WTC11 (cell line): ENCODE measurements at regions not wholly inside any gene's neighbourhood (a gene's known extent, or its start where the extent isn't known, plus 50 kb on each side); places are given as distances from the start of the nearest gene placed in this dataset.

Experiments used
- ATAC-seq: fragments of 200-7000 bp; cut with Tn5 transposase; 2 replicates; pipeline ENCODE4 v1.10.0; 2021; ENCODE audit warnings: mild to moderate bottlenecking, moderate library complexity
- CTCF ChIA-PET: fragments of 300-600 bp; sonication (Branson Sonifier 250); formaldehyde crosslinking; loops from one replicate; lab custom pipeline; 2021; ENCODE audit warnings: antibody characterized with exemption; lab: Charles Lee
- POLR2A ChIA-PET: fragments of 350-600 bp; sonication (Branson Sonifier 250); formaldehyde crosslinking; loops from one replicate; lab custom pipeline; 2021; ENCODE audit warnings: antibody characterized with exemption; lab: Charles Lee
- DNase-seq: peaks from one replicate; pipeline ENCODE4 v3.0.0; 2021; ENCODE audit warnings: low spot score
- H3K27ac Mint-ChIP-seq: 2 replicates; pipeline ENCODE4 v1.8.0; 2021; ENCODE audit warnings: mixed read lengths
- H3K27me3 Mint-ChIP-seq: 2 replicates; pipeline ENCODE4 v1.8.0; 2021; ENCODE audit warnings: low read depth, mild to moderate bottlenecking, moderate library complexity, mixed read lengths
- H3K36me3 Mint-ChIP-seq: 2 replicates; pipeline ENCODE4 v1.8.0; 2021; ENCODE audit warnings: mixed read lengths
- H3K4me1 Mint-ChIP-seq: 2 replicates; pipeline ENCODE4 v1.8.0; 2022; ENCODE audit warnings: mixed read lengths
- H3K4me3 Mint-ChIP-seq: 2 replicates; pipeline ENCODE4 v1.8.0; 2021; ENCODE audit warnings: mild to moderate bottlenecking, moderate library complexity, mixed read lengths
- H3K9me3 Mint-ChIP-seq: 2 replicates; pipeline ENCODE4 v1.8.0; 2021; ENCODE audit warnings: mixed read lengths
- JAZF1 ChIP-seq: fragments of 250-450 bp; sonication (Bioruptor Pico); IDR thresholded peaks from 2 replicates; pipeline ENCODE4 v1.9.0; 2021; ENCODE audit warnings: moderate library complexity, mild to moderate bottlenecking, inconsistent platforms
- JUN ChIP-seq: sonication (generic); formaldehyde crosslinking; IDR thresholded peaks from 2 replicates; pipeline ENCODE4 v1.8.0; 2023; ENCODE audit warnings: mild to moderate bottlenecking, missing genetic modification reagents
- KAT7 ChIP-seq: sonication (generic); formaldehyde crosslinking; IDR thresholded peaks from 2 replicates; pipeline ENCODE4 v1.8.1; 2023; ENCODE audit warnings: missing genetic modification reagents, mild to moderate bottlenecking, borderline replicate concordance
- NR1H2 ChIP-seq: sonication (generic); formaldehyde crosslinking; IDR thresholded peaks from 2 replicates; pipeline ENCODE4 v1.9.0; 2021; ENCODE audit warnings: mild to moderate bottlenecking, moderate library complexity, missing genetic modification reagents
- OVOL2 ChIP-seq: fragments of 250-450 bp; sonication (Bioruptor Pico); IDR thresholded peaks from 2 replicates; pipeline ENCODE4 v1.9.0; 2021; ENCODE audit warnings: mild to moderate bottlenecking, borderline replicate concordance
- PRDM15 ChIP-seq: sonication (generic); formaldehyde crosslinking; IDR thresholded peaks from 2 replicates; pipeline ENCODE4 v1.8.0; 2022; ENCODE audit warnings: missing genetic modification reagents
- SMAD3 ChIP-seq: sonication (generic); formaldehyde crosslinking; IDR thresholded peaks from 2 replicates; pipeline ENCODE4 v1.8.0; 2022; ENCODE audit warnings: missing genetic modification reagents, mild to moderate bottlenecking, borderline replicate concordance
- SP1 ChIP-seq: sonication (generic); formaldehyde crosslinking; conservative IDR thresholded peaks from 2 replicates; pipeline ENCODE4 v1.8.1; 2022; ENCODE audit warnings: missing genetic modification reagents
- TF ChIP-seq, protein P1 (sequence below): fragments of 250-450 bp; sonication (Bioruptor Pico); IDR thresholded peaks from 2 replicates; pipeline ENCODE4 v1.9.0; 2021; ENCODE audit warnings: mild to moderate bottlenecking, borderline replicate concordance
- TF ChIP-seq, protein P2 (sequence below): sonication (generic); formaldehyde crosslinking; IDR thresholded peaks from 2 replicates; pipeline ENCODE4 v1.8.0; 2023; ENCODE audit warnings: missing genetic modification reagents
- TF ChIP-seq, protein P3 (sequence below): sonication (generic); formaldehyde crosslinking; IDR thresholded peaks from 2 replicates; pipeline ENCODE4 v1.8.1; 2023; ENCODE audit warnings: mild to moderate bottlenecking, moderate library complexity, missing genetic modification reagents
- TF ChIP-seq, protein P4 (sequence below): fragments of 250-450 bp; sonication (Bioruptor Pico); IDR thresholded peaks from 2 replicates; pipeline ENCODE4 v1.9.0; 2021; ENCODE audit warnings: mild to moderate bottlenecking

DNA sequence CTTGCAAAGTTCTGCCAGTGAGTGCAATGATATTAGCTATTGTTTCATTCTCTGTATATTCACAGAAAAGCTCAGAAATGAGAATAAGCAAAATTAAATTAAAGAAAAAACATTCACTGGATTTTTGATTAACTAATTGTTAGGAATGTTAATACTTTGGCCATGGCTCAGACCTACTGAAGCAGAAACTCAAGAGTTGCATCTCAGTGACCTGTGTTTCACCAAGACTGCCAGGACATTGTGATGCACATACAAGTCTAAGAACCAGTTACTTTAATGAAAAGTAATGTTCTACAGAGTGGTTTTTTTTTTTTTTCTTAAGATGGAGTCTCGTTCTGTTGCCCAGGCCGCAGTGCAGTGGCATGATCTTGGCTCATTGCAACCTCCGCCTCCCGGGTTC, 464.9 kb upstream of the NMUR2 start (continued):
- TF ChIP-seq, protein P1, sequence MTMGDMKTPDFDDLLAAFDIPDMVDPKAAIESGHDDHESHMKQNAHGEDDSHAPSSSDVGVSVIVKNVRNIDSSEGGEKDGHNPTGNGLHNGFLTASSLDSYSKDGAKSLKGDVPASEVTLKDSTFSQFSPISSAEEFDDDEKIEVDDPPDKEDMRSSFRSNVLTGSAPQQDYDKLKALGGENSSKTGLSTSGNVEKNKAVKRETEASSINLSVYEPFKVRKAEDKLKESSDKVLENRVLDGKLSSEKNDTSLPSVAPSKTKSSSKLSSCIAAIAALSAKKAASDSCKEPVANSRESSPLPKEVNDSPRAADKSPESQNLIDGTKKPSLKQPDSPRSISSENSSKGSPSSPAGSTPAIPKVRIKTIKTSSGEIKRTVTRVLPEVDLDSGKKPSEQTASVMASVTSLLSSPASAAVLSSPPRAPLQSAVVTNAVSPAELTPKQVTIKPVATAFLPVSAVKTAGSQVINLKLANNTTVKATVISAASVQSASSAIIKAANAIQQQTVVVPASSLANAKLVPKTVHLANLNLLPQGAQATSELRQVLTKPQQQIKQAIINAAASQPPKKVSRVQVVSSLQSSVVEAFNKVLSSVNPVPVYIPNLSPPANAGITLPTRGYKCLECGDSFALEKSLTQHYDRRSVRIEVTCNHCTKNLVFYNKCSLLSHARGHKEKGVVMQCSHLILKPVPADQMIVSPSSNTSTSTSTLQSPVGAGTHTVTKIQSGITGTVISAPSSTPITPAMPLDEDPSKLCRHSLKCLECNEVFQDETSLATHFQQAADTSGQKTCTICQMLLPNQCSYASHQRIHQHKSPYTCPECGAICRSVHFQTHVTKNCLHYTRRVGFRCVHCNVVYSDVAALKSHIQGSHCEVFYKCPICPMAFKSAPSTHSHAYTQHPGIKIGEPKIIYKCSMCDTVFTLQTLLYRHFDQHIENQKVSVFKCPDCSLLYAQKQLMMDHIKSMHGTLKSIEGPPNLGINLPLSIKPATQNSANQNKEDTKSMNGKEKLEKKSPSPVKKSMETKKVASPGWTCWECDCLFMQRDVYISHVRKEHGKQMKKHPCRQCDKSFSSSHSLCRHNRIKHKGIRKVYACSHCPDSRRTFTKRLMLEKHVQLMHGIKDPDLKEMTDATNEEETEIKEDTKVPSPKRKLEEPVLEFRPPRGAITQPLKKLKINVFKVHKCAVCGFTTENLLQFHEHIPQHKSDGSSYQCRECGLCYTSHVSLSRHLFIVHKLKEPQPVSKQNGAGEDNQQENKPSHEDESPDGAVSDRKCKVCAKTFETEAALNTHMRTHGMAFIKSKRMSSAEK (CRISPR knock-in tag): no peak
- TF ChIP-seq KAT7 (CRISPR knock-in tag) (no peak), SP1 (no peak)
- TF ChIP-seq, protein P2, sequence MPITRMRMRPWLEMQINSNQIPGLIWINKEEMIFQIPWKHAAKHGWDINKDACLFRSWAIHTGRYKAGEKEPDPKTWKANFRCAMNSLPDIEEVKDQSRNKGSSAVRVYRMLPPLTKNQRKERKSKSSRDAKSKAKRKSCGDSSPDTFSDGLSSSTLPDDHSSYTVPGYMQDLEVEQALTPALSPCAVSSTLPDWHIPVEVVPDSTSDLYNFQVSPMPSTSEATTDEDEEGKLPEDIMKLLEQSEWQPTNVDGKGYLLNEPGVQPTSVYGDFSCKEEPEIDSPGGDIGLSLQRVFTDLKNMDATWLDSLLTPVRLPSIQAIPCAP (CRISPR knock-in tag): no peak
- TF ChIP-seq, protein P3, sequence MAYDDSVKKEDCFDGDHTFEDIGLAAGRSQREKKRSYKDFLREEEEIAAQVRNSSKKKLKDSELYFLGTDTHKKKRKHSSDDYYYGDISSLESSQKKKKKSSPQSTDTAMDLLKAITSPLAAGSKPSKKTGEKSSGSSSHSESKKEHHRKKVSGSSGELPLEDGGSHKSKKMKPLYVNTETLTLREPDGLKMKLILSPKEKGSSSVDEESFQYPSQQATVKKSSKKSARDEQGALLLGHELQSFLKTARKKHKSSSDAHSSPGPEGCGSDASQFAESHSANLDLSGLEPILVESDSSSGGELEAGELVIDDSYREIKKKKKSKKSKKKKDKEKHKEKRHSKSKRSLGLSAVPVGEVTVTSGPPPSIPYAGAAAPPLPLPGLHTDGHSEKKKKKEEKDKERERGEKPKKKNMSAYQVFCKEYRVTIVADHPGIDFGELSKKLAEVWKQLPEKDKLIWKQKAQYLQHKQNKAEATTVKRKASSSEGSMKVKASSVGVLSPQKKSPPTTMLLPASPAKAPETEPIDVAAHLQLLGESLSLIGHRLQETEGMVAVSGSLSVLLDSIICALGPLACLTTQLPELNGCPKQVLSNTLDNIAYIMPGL (CRISPR knock-in tag): no peak

GRCh38 chr5:152882621-152883020, 477.5 kb upstream of the NMUR2 start:
- Mint-ChIP-seq H3K4me3 (no peak overlapping the region), H3K36me3 (no peaks in the 10 kb centered on the region; the same call in 1 of the 2 replicates)
- CTCF ChIA-PET: no interaction called here
- POLR2A ChIA-PET: no interaction called here
- TF ChIP-seq OVOL2 (CRISPR knock-in tag) (no peak), PRDM15 (CRISPR knock-in tag) (no peak), JAZF1 (CRISPR knock-in tag) (no peak), JUN (CRISPR knock-in tag) (no peak), NR1H2 (CRISPR knock-in tag) (no peak), SMAD3 (CRISPR knock-in tag) (no peak)
- TF ChIP-seq, protein P4, sequence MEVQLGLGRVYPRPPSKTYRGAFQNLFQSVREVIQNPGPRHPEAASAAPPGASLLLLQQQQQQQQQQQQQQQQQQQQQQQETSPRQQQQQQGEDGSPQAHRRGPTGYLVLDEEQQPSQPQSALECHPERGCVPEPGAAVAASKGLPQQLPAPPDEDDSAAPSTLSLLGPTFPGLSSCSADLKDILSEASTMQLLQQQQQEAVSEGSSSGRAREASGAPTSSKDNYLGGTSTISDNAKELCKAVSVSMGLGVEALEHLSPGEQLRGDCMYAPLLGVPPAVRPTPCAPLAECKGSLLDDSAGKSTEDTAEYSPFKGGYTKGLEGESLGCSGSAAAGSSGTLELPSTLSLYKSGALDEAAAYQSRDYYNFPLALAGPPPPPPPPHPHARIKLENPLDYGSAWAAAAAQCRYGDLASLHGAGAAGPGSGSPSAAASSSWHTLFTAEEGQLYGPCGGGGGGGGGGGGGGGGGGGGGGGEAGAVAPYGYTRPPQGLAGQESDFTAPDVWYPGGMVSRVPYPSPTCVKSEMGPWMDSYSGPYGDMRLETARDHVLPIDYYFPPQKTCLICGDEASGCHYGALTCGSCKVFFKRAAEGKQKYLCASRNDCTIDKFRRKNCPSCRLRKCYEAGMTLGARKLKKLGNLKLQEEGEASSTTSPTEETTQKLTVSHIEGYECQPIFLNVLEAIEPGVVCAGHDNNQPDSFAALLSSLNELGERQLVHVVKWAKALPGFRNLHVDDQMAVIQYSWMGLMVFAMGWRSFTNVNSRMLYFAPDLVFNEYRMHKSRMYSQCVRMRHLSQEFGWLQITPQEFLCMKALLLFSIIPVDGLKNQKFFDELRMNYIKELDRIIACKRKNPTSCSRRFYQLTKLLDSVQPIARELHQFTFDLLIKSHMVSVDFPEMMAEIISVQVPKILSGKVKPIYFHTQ (CRISPR knock-in tag): no peak
- TF ChIP-seq, all 79 proteins: peak for 0
- Mint-ChIP-seq H3K27me3 (no peaks in the 10 kb centered on the region; the same call in 1 of the 2 replicates), H3K27ac (no peak overlapping the region), H3K4me1 (peaks cover 5% of the 10 kb centered on the region), H3K9me3 (peaks cover 8% of the 10 kb centered on the region; the same call in 1 of the 2 replicates)
- ATAC-seq: no peak
- no peak for DNase-seq
